ENCODE measurements at regions not wholly inside any gene's neighbourhood (a gene's known extent, or its start where the extent isn't known, plus 50 kb on each side); places are given as distances from the start of the nearest gene placed in this dataset.

DNA sequence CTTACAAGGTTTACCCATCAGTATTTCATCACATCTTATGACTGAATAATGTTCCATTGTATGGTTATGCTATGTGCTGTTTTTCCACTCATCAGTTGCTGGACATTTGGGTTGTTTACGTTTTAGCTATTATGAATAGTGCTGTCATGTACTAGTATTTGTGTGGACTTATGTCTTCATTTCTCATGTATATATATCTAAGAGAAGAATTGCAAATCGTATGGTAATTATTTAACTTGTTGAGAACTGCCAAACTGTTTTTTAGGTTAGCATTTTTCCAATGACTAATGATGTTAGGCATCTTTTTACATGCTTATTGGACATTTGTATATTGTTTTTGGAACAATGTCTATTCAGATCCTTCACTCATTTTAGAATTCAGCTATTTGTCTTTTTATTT, 368.3 kb downstream of the LMO7 start:
- no peak overlapping the region for H3K4me3 ChIP-seq
- no peaks in the 10 kb centered on the region for H3K36me3 ChIP-seq
- TF ChIP-seq, protein P1, sequence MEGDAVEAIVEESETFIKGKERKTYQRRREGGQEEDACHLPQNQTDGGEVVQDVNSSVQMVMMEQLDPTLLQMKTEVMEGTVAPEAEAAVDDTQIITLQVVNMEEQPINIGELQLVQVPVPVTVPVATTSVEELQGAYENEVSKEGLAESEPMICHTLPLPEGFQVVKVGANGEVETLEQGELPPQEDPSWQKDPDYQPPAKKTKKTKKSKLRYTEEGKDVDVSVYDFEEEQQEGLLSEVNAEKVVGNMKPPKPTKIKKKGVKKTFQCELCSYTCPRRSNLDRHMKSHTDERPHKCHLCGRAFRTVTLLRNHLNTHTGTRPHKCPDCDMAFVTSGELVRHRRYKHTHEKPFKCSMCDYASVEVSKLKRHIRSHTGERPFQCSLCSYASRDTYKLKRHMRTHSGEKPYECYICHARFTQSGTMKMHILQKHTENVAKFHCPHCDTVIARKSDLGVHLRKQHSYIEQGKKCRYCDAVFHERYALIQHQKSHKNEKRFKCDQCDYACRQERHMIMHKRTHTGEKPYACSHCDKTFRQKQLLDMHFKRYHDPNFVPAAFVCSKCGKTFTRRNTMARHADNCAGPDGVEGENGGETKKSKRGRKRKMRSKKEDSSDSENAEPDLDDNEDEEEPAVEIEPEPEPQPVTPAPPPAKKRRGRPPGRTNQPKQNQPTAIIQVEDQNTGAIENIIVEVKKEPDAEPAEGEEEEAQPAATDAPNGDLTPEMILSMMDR (IDR thresholded peaks at IDR 0.05): no peak
- H3K27ac ChIP-seq: no peak overlapping the region
- no peaks in the 10 kb centered on the region for H3K27me3 ChIP-seq
- no peak for FAIRE-seq
- no peak for DNase-seq
- intact Hi-C loops (cut with DNase I): no loop called here
- WGBS, 2 donors: 72 to 87% methylated on average over 2 of the region's 2 CpGs
- H3K9me3 ChIP-seq: no peaks in the 10 kb centered on the region
- H3K4me1 ChIP-seq: no peaks in the 10 kb centered on the region
- no peak for ATAC-seq

DNA sequence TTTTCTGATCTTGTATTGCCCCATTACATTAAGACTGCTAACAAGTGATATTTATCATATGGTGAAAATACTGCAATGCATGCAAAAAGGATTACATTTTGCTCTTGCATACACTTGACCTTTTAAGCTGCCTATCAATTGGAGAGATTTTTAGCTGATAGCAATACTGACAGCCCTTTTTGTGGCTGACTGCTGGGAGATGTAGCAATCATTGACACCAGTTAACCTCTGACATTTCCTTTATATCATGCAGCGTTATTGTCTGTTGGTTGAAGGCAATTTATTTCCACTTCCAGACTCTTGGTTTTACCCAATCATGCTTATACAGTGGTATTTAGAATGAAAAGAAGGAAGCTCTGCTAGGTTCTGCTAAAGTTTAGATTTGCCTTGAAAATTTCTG, 364.0 kb downstream of the LMO7 start:
- no peak overlapping the region for H3K27ac ChIP-seq
- WGBS, 2 donors: 34 to 39% methylated on average over 1 of the region's 1 CpG
- intact Hi-C loops (cut with DNase I): no loop called here
- FAIRE-seq: no peak
- DNase-seq: no peak
- no peaks in the 10 kb centered on the region for H3K36me3 ChIP-seq
- H3K27me3 ChIP-seq: no peaks in the 10 kb centered on the region
- no peak for ATAC-seq
- H3K4me3 ChIP-seq: no peak overlapping the region
- no peaks in the 10 kb centered on the region for H3K9me3 ChIP-seq
- TF ChIP-seq, protein P1 (IDR thresholded peaks at IDR 0.05): no peak
- H3K4me1 ChIP-seq: no peaks in the 10 kb centered on the region

DNA sequence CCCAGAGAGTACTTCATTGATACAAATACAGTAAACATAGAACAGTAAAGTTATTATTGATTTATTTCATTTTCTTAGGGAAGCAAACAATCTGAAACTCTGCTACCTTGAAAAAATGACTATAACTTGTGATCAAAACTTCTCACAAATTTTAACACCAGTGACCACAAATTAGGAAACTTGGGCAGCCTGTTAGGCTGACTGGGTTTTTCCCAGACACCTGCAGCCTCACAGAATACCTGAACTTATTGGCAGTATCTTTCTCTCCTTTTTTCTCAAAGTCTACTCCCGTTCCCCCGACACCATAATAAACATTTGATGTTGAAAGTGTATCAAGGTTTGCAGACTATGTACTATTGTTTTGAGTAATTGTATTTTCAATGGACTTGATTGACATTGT, 360.5 kb downstream of the LMO7 start:
- H3K36me3 ChIP-seq: no peaks in the 10 kb centered on the region
- H3K27ac ChIP-seq: no peak overlapping the region
- ATAC-seq (no peak), FAIRE-seq (no peak), DNase-seq (no peak)
- WGBS, 2 donors: 60 to 63% methylated on average over 2 of the region's 2 CpGs
- intact Hi-C loops (cut with DNase I): no loop called here
- no peaks in the 10 kb centered on the region for H3K9me3 ChIP-seq
- H3K4me1 ChIP-seq: no peaks in the 10 kb centered on the region
- TF ChIP-seq, protein P1 (IDR thresholded peaks at IDR 0.05): no peak
- no peaks in the 10 kb centered on the region for H3K27me3 ChIP-seq
- H3K4me3 ChIP-seq: no peak overlapping the region

DNA sequence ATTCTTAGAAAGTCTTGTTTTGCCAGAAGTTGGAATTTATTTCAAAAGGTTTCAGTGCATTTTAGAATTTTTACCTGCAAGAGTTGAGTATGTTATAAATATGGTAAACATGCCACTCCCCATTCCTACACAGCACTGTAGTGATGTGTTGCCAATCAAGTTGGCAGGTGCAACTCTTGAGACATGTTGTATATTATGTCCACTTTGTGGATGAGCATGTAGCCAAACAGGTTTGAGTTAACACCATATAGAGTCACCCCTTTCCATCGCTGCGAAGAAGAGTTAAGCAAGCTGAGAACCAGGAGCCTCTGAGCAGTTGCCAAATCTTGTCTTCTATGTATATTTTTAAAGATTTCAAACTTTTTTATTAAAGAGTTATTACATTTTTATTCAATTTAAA, 359.8 kb downstream of the LMO7 start:
- Histone ChIP-seq H3K27me3 (no peaks in the 10 kb centered on the region), H3K4me1 (no peaks in the 10 kb centered on the region), H3K9me3 (no peaks in the 10 kb centered on the region), H3K36me3 (no peaks in the 10 kb centered on the region), H3K27ac (no peak overlapping the region), H3K4me3 (no peak overlapping the region)
- no peak for ATAC-seq
- intact Hi-C loops (cut with DNase I): no loop called here
- DNase-seq: no peak
- no peak for FAIRE-seq
- WGBS, 2 donors: 96 to 97% methylated on average over 2 of the region's 2 CpGs
- TF ChIP-seq, protein P1 (IDR thresholded peaks at IDR 0.05): no peak

DNA sequence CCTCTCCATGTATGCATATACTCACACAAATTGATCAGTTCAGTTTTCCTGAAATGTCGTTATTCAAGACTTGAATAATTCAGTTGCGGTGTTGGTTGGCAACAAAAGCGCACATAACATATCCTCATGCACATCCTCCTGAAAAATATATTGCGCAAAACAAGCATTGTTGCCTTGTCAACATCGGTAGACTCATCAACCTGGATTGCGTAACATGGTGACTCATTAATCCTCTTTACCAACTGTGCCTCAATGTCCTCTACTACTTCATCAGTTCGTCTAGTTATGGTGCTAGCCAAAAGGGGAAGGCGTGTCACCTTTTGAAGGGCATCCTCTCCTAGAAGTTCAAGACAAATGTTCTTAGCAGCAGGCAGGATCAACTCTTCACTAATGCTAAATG, 357.7 kb downstream of the LMO7 start:
- Histone ChIP-seq H3K36me3 (no peaks in the 10 kb centered on the region), H3K4me3 (no peak overlapping the region), H3K27me3 (no peaks in the 10 kb centered on the region), H3K4me1 (no peaks in the 10 kb centered on the region), H3K9me3 (no peaks in the 10 kb centered on the region), H3K27ac (no peak overlapping the region)
- WGBS, 2 donors: 83 to 92% methylated on average over 8 of the region's 8 CpGs
- DNase-seq (no peak), ATAC-seq (no peak), FAIRE-seq (no peak)
- intact Hi-C loops (cut with DNase I): no loop called here
- TF ChIP-seq, protein P1 (IDR thresholded peaks at IDR 0.05): no peak
